HepG2 (cell line): ENCODE measurements at regions not wholly inside any gene's neighbourhood (a gene's known extent, or its start where the extent isn't known, plus 50 kb on each side); places are given as distances from the start of the nearest gene placed in this dataset.

Experiments
- EP300 ChIP-seq, 3 experiments: sonication (generic) in 1 of 3; formaldehyde crosslinking in 1 of 3; IDR thresholded peaks; 2 replicates each; pipeline versions ENCODE4 v1.5.1 to v1.6.1; 2011 to 2020; ENCODE audit warnings: low read depth in 2 of 3, low read length in 2 of 3, borderline replicate concordance in 1 of 3, improper control_type of control experiment in 1 of 3, mild to moderate bottlenecking in 1 of 3, missing genetic modification reagents in 1 of 3, moderate library complexity in 1 of 3
- ETV6 ChIP-seq: sonication (generic); formaldehyde crosslinking; conservative IDR thresholded peaks from 2 replicates; pipeline ENCODE4 v1.4.0; 2020; ENCODE audit warnings: missing genetic modification reagents
- FOXK1 ChIP-seq: sonication (generic); formaldehyde crosslinking; IDR thresholded peaks from 2 replicates; pipeline ENCODE4 v1.4.0; 2020; ENCODE audit warnings: low read depth, missing genetic modification reagents, borderline replicate concordance
- KDM6A ChIP-seq: IDR thresholded peaks from 2 replicates; pipeline ENCODE4 v1.6.1; 2016; ENCODE audit warnings: low read depth
- MLLT10 ChIP-seq: sonication (generic); formaldehyde crosslinking; IDR thresholded peaks from 2 replicates; pipeline ENCODE4 v1.4.0; 2020; ENCODE audit warnings: missing genetic modification reagents
- RNF2 ChIP-seq: fragments of 450-650 bp; conservative IDR thresholded peaks from 2 replicates; pipeline ENCODE4 v1.6.1; 2016; ENCODE audit warnings: low read depth
- ZMAT5 ChIP-seq: sonication (generic); formaldehyde crosslinking; IDR thresholded peaks from 2 replicates; pipeline ENCODE4 v1.5.0; 2020; ENCODE audit warnings: mild to moderate bottlenecking, low read depth, missing genetic modification reagents, borderline replicate concordance
- ZNF33B ChIP-seq: sonication (generic); formaldehyde crosslinking; IDR thresholded peaks from 2 replicates; pipeline ENCODE4 v1.5.1; 2020; ENCODE audit warnings: mild to moderate bottlenecking, missing genetic modification reagents
- ZNF432 ChIP-seq: sonication (generic); formaldehyde crosslinking; IDR thresholded peaks from 2 replicates; pipeline ENCODE4 v1.5.0; 2020; ENCODE audit warnings: missing genetic modification reagents, mild to moderate bottlenecking, borderline replicate concordance
- ZNF496 ChIP-seq: sonication (generic); formaldehyde crosslinking; IDR thresholded peaks from 2 replicates; pipeline ENCODE4 v1.8.1; 2023; ENCODE audit warnings: mild to moderate bottlenecking, moderate library complexity, missing genetic modification reagents; ENCODE audit not compliant: insufficient replicate concordance
- ZNF580 ChIP-seq: IDR thresholded peaks from 2 replicates; pipeline ENCODE4 v1.6.1; 2016; ENCODE audit warnings: low read depth, borderline replicate concordance
- ZNF740 ChIP-seq: sonication (generic); formaldehyde crosslinking; IDR thresholded peaks from 2 replicates; pipeline ENCODE4 v1.4.0; 2020; ENCODE audit warnings: missing genetic modification reagents
- ZNF883 ChIP-seq: sonication (generic); formaldehyde crosslinking; IDR thresholded peaks from 2 replicates; pipeline ENCODE4 v1.5.1; 2020; ENCODE audit warnings: mild to moderate bottlenecking, missing genetic modification reagents; ENCODE audit errors: not compliant biosample characterization
- TF ChIP-seq, protein P1 (sequence below): sonication (generic); formaldehyde crosslinking; IDR thresholded peaks from 2 replicates; pipeline ENCODE4 v1.4.0; 2020; ENCODE audit warnings: missing genetic modification reagents, borderline replicate concordance
- TF ChIP-seq, protein P2 (sequence below): sonication (generic); formaldehyde crosslinking; IDR thresholded peaks from 2 replicates; pipeline ENCODE4 v1.5.0; 2020; ENCODE audit warnings: missing genetic modification reagents
- TF ChIP-seq, protein P3 (sequence below): IDR thresholded peaks from 2 replicates; pipeline ENCODE4 v1.6.1; 2016; ENCODE audit warnings: low read depth, missing genetic modification reagents, missing compliant biosample characterization

GRCh38 chr1:207241164-207241934, 80.1 kb upstream of the CD55 start (continued):
- TF ChIP-seq, protein P1, sequence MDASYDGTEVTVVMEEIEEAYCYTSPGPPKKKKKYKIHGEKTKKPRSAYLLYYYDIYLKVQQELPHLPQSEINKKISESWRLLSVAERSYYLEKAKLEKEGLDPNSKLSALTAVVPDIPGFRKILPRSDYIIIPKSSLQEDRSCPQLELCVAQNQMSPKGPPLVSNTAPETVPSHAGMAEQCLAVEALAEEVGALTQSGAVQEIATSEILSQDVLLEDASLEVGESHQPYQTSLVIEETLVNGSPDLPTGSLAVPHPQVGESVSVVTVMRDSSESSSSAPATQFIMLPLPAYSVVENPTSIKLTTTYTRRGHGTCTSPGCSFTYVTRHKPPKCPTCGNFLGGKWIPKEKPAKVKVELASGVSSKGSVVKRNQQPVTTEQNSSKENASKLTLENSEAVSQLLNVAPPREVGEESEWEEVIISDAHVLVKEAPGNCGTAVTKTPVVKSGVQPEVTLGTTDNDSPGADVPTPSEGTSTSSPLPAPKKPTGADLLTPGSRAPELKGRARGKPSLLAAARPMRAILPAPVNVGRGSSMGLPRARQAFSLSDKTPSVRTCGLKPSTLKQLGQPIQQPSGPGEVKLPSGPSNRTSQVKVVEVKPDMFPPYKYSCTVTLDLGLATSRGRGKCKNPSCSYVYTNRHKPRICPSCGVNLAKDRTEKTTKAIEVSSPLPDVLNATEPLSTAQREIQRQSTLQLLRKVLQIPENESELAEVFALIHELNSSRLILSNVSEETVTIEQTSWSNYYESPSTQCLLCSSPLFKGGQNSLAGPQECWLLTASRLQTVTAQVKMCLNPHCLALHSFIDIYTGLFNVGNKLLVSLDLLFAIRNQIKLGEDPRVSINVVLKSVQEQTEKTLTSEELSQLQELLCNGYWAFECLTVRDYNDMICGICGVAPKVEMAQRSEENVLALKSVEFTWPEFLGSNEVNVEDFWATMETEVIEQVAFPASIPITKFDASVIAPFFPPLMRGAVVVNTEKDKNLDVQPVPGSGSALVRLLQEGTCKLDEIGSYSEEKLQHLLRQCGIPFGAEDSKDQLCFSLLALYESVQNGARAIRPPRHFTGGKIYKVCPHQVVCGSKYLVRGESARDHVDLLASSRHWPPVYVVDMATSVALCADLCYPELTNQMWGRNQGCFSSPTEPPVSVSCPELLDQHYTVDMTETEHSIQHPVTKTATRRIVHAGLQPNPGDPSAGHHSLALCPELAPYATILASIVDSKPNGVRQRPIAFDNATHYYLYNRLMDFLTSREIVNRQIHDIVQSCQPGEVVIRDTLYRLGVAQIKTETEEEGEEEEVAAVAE (CRISPR knock-in tag) = no peak
- TF ChIP-seq, protein P2, sequence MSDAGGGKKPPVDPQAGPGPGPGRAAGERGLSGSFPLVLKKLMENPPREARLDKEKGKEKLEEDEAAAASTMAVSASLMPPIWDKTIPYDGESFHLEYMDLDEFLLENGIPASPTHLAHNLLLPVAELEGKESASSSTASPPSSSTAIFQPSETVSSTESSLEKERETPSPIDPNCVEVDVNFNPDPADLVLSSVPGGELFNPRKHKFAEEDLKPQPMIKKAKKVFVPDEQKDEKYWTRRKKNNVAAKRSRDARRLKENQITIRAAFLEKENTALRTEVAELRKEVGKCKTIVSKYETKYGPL (CRISPR knock-in tag) = no peak
- no peak for TF ChIP-seq ZMAT5 (CRISPR knock-in tag)
- peak; percentile 79 for TF ChIP-seq KDM6A (CRISPR knock-in tag)
- TF ChIP-seq ZNF580 (CRISPR knock-in tag) = peak; percentile 62; the same call in 1 of the 2 replicates
- TF ChIP-seq MLLT10 (CRISPR knock-in tag) = no peak
- TF ChIP-seq ZNF496 (CRISPR knock-in tag) = no peak
- no peak for TF ChIP-seq ZNF740 (CRISPR knock-in tag)
- TF ChIP-seq ETV6 = peak; percentile 49; the same call in 1 of the 2 replicates
- TF ChIP-seq RNF2 = no peak
- TF ChIP-seq FOXK1 (CRISPR knock-in tag) = peak; percentile 57; the same call in 1 of the 2 replicates
- TF ChIP-seq, protein P3, sequence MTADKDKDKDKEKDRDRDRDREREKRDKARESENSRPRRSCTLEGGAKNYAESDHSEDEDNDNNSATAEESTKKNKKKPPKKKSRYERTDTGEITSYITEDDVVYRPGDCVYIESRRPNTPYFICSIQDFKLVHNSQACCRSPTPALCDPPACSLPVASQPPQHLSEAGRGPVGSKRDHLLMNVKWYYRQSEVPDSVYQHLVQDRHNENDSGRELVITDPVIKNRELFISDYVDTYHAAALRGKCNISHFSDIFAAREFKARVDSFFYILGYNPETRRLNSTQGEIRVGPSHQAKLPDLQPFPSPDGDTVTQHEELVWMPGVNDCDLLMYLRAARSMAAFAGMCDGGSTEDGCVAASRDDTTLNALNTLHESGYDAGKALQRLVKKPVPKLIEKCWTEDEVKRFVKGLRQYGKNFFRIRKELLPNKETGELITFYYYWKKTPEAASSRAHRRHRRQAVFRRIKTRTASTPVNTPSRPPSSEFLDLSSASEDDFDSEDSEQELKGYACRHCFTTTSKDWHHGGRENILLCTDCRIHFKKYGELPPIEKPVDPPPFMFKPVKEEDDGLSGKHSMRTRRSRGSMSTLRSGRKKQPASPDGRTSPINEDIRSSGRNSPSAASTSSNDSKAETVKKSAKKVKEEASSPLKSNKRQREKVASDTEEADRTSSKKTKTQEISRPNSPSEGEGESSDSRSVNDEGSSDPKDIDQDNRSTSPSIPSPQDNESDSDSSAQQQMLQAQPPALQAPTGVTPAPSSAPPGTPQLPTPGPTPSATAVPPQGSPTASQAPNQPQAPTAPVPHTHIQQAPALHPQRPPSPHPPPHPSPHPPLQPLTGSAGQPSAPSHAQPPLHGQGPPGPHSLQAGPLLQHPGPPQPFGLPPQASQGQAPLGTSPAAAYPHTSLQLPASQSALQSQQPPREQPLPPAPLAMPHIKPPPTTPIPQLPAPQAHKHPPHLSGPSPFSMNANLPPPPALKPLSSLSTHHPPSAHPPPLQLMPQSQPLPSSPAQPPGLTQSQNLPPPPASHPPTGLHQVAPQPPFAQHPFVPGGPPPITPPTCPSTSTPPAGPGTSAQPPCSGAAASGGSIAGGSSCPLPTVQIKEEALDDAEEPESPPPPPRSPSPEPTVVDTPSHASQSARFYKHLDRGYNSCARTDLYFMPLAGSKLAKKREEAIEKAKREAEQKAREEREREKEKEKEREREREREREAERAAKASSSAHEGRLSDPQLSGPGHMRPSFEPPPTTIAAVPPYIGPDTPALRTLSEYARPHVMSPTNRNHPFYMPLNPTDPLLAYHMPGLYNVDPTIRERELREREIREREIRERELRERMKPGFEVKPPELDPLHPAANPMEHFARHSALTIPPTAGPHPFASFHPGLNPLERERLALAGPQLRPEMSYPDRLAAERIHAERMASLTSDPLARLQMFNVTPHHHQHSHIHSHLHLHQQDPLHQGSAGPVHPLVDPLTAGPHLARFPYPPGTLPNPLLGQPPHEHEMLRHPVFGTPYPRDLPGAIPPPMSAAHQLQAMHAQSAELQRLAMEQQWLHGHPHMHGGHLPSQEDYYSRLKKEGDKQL (CRISPR knock-in tag) = 0 out of 2 replicates have a peak, but pooled peaks have one; percentile 31
- TF ChIP-seq ZNF883 (CRISPR knock-in tag) = no peak
- TF ChIP-seq ZNF33B (CRISPR knock-in tag) = 0 out of 2 replicates have a peak, but pooled peaks have one; percentile 31
- TF ChIP-seq ZNF432 = no peak
- peak in 1 of 2 experiments; percentile 83 for TF ChIP-seq EP300 (IDR thresholded peaks at IDR 0.05; ENCODE audit: low read depth in 2 of 2, low read length in 2 of 2)
- TF ChIP-seq EP300 (CRISPR knock-in tag; IDR thresholded peaks at IDR 0.05; ENCODE audit: borderline replicate concordance) = peak; percentile 67; the same call in 1 of the 2 replicates
